IPS DF 6.9 (cell line): ENCODE measurements at regions not wholly inside any gene's neighbourhood (a gene's known extent, or its start where the extent isn't known, plus 50 kb on each side); places are given as distances from the start of the nearest gene placed in this dataset.
A peak's percentile ranks its signal among the peaks of the same experiment; 100 is the strongest.

Experiments used
- DNase-seq: peaks from one replicate; pipeline ENCODE4 v3.0.0-alpha.2; 2013; ENCODE audit warnings: low read depth, low spot score
- H3K27ac ChIP-seq: one replicate; pipeline ENCODE4 v1.5.1; 2013; ENCODE audit warnings: low read length, control low read depth
- H3K27me3 ChIP-seq: 2 replicates; pipeline ENCODE4 v1.6.1; 2013; ENCODE audit warnings: mild to moderate bottlenecking, low read length; ENCODE audit not compliant: control insufficient read depth, insufficient read depth
- H3K36me3 ChIP-seq: 2 replicates; pipeline ENCODE4 v1.6.1; 2013; ENCODE audit warnings: low read length; ENCODE audit not compliant: control insufficient read depth, insufficient read depth
- H3K4me1 ChIP-seq: 2 replicates; pipeline ENCODE4 v1.6.1; 2013; ENCODE audit warnings: low read length; ENCODE audit not compliant: control insufficient read depth, insufficient read depth
- H3K4me3 ChIP-seq: 2 replicates; pipeline ENCODE4 v1.5.1; 2013; ENCODE audit warnings: mild to moderate bottlenecking, low read length
- H3K9me3 ChIP-seq: 2 replicates; pipeline ENCODE4 v1.6.1; 2013; ENCODE audit warnings: low read length, inconsistent platforms; ENCODE audit not compliant: control insufficient read depth, insufficient read depth
- WGBS: extraction: QIAGEN DNeasy Blood & Tissue Kit; methylation state at CpG from one replicate; pipeline ENCODE4 v1.1.7; 2013; ENCODE audit warnings: mixed read lengths, missing lambda C conversion rate; ENCODE audit not compliant: insufficient read length, insufficient coverage; 5-methylcytosine and 5-hydroxymethylcytosine counted together

DNA sequence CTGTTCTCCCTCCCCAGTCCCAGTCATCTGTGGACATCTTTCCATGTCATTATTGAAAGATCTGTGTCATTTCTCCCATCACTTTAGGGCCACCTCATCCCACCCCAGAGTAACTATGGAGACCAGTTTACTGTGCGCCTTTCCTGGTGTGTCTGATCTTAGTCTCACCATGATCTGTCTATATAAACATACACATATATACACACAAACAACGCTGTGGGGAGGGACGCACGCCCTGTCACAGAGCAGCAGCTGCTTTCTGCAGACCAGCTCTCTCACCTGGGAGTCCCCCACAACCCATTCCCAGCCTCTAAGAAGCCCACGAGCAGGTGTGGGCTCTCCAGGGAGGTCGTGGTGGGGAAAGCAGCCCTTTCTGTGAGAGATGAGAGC, 68.1 kb upstream of the TOX2 start:
- H3K4me3 ChIP-seq = no peak overlapping the region
- H3K27me3 ChIP-seq = no peaks in the 10 kb centered on the region
- no CpG with 5 or more reads among the region's 6 CpGs for WGBS
- no peaks in the 10 kb centered on the region for H3K9me3 ChIP-seq
- no peaks in the 10 kb centered on the region for H3K4me1 ChIP-seq
- H3K27ac ChIP-seq = no peak overlapping the region
- no peak for DNase-seq
- no peaks in the 10 kb centered on the region for H3K36me3 ChIP-seq

DNA sequence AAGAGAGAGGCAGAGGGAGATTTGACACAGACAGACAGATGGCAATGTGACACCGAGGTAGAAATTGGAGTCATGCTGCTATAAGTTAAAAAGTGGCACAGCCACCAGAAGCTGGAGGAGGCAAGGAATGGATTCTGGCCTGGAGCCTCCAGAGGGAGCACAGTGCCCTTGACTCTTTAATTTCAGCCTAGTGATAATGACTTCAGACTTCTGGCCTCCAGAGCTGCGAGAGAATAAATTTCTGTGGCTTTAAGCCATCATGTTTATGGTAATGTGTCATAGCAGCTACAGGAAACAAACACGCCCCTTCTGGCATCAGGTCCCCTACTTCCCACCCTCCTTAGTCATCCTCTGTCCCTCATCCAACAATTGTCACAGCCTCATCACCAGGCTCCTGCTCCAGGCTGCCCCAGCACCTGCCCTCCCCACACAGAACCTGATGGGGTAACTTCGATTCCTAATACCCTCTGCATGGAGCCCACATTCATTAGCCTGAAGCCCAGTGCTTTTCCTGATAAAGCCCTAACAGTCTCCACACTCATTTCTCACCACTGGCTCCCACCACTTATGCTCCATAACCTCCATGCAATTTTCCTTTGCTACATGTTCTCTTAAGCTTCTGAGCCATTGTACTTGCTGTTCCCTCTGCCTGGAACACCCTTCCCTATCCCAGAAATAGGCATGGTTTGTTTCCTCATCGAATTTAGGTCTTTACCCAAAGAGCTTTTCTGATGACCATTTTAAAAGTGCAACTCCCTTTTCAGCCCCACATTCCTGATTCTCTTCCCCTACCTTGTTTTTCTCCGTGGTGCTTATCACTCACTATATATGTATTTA, 69.7 kb upstream of the TOX2 start:
- no peak for DNase-seq
- WGBS = no CpG with 5 or more reads among the region's 6 CpGs
- Histone ChIP-seq H3K4me1 (no peaks in the 10 kb centered on the region), H3K27ac (no peak overlapping the region), H3K9me3 (no peaks in the 10 kb centered on the region), H3K36me3 (no peaks in the 10 kb centered on the region), H3K4me3 (no peak overlapping the region), H3K27me3 (no peaks in the 10 kb centered on the region)

- DNase-seq = no peak
- Histone ChIP-seq H3K9me3 (no peaks in the 10 kb centered on the region), H3K36me3 (no peaks in the 10 kb centered on the region), H3K27ac (no peak overlapping the region), H3K4me3 (no peak overlapping the region), H3K27me3 (no peaks in the 10 kb centered on the region), H3K4me1 (no peaks in the 10 kb centered on the region)
- WGBS = no CpG with 5 or more reads among the region's 6 CpGs
Measured at GRCh38 chr20:43843965-43844660, 70.5 kb upstream of the TOX2 start.

DNA sequence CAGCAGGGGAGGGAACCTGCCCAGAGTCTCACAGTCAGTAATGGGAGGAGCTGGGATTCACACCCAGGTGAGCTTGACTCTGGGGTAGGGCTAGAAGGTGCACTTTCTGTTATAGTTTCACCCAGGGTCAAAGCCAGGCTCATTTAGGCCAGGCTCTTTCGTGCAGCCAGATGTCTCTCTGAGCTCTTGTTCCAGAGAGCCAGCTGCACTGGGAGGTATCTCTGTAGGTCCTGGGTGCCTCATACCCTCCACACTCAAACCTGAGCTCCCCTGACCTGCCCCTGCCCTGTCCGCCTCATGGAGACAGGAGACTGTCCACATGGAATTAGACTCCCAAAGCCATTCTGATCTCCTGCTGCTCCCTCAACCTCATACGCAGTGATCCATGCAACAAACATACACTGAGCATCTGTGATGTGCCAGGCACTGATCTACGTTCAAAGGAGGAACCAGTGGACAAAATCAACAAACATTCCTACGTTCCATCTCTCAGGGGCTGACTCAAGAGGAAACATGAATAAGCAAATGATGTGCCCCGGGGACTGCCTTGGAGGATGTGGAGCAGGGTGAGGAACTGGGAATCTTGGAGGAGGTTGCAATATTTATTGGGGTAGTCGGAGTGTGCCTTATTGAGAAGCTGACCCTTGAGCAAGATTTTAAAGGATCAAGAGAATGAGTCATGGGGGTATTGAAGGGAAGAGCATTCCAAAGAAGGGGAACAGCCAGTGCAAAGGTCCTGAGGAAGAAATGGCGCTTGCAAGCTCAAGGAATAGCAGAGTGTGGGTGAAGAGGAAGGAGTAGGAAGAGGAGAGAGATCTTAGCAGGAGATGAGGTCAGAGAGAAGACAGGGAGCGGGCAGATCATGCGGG, 71.3 kb upstream of the TOX2 start:
- no peaks in the 10 kb centered on the region for H3K9me3 ChIP-seq
- DNase-seq = no peak
- no peaks in the 10 kb centered on the region for H3K36me3 ChIP-seq
- H3K4me3 ChIP-seq = no peak overlapping the region
- H3K4me1 ChIP-seq = no peaks in the 10 kb centered on the region
- no peaks in the 10 kb centered on the region for H3K27me3 ChIP-seq
- no CpG with 5 or more reads among the region's 10 CpGs for WGBS
- H3K27ac ChIP-seq = no peak overlapping the region

GRCh38 chr20:43842126-43843020, 72.3 kb upstream of the TOX2 start:
- H3K27me3 ChIP-seq = no peaks in the 10 kb centered on the region
- no peak overlapping the region for H3K4me3 ChIP-seq
- H3K9me3 ChIP-seq = no peaks in the 10 kb centered on the region
- DNase-seq = no peak
- WGBS = no CpG with 5 or more reads among the region's 9 CpGs
- H3K4me1 ChIP-seq = no peaks in the 10 kb centered on the region
- H3K27ac ChIP-seq = no peak overlapping the region
- no peaks in the 10 kb centered on the region for H3K36me3 ChIP-seq

DNA sequence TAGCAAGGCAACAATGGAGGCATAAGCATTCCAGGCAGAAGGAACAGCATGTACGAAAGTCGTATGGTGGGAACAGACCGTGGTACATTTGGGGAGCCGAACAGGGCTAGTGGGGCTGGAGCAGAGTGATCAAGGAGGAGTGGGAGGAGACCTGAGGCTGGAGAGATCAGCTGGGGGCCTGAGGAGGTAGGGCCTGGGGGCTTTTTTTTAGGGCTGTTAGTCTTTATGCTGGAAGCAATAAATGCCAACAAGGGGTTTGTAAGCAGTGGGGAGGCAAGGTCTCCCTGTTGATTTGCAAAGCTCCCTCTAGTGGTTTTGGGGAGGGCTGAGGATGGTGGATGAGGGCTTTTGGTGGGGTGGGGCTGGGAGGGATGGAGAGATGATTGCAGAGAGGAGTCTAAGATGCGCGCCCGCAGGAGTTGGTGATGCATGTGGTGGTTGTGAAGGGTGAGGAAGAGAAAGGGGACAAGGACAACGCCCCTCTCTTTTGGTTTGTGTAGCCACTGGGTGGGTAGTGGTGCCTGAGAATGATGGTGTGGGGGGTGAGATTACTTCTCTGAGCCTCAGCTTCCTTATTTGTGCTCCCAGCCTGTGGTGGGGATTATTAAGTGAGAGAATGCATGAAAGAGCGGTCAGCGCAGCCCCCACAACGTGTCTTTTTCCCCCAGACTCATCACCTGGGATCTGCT, 74.1 kb upstream of the TOX2 start:
- Histone ChIP-seq H3K9me3 (no peaks in the 10 kb centered on the region), H3K4me3 (no peak overlapping the region), H3K27ac (no peak overlapping the region), H3K36me3 (no peaks in the 10 kb centered on the region), H3K27me3 (no peaks in the 10 kb centered on the region), H3K4me1 (no peaks in the 10 kb centered on the region)
- peak; percentile 33 for DNase-seq
- no CpG with 5 or more reads among the region's 11 CpGs for WGBS

GRCh38 chr20:43839793-43840199, 74.9 kb upstream of the TOX2 start:
- Histone ChIP-seq H3K27me3 (no peaks in the 10 kb centered on the region), H3K27ac (no peak overlapping the region), H3K36me3 (no peaks in the 10 kb centered on the region), H3K4me3 (no peak overlapping the region), H3K9me3 (no peaks in the 10 kb centered on the region), H3K4me1 (no peaks in the 10 kb centered on the region)
- WGBS = no CpG with 5 or more reads among the region's 4 CpGs
- no peak for DNase-seq

DNA sequence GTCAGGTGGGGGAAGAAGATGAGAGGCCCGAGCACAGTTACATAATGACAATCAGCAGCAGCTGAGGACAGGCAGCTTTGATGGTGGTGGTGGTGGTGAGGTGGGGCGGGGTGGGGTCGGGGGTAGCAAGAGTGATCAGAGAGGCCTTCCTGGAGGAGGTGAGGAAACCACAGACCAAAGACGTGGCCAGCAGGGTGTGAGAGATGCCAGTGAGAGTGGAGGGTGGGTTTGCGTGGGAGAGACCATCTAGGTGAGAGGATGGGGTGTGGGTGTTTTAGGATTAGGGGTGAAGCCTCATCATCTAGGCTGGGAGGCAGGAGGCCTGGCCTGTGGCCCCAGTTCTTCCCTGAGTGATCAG, 76.0 kb upstream of the TOX2 start:
- H3K4me1 ChIP-seq = no peaks in the 10 kb centered on the region
- no peak overlapping the region for H3K27ac ChIP-seq
- WGBS = no CpG with 5 or more reads among the region's 5 CpGs
- no peaks in the 10 kb centered on the region for H3K36me3 ChIP-seq
- no peak for DNase-seq
- no peaks in the 10 kb centered on the region for H3K9me3 ChIP-seq
- H3K27me3 ChIP-seq = no peaks in the 10 kb centered on the region
- no peak overlapping the region for H3K4me3 ChIP-seq

- Histone ChIP-seq H3K27ac (no peak overlapping the region), H3K4me1 (no peaks in the 10 kb centered on the region), H3K27me3 (no peaks in the 10 kb centered on the region), H3K9me3 (no peaks in the 10 kb centered on the region), H3K36me3 (no peaks in the 10 kb centered on the region), H3K4me3 (no peak overlapping the region)
- DNase-seq = no peak
- WGBS = no CpG with 5 or more reads among the region's 14 CpGs
Measured at GRCh38 chr20:43837856-43838702, 76.6 kb upstream of the TOX2 start.
